K562 (cell line): ENCODE measurements at regions not wholly inside any gene's neighbourhood (a gene's known extent, or its start where the extent isn't known, plus 50 kb on each side); places are given as distances from the start of the nearest gene placed in this dataset.

Experiments
- SMC3 ChIP-seq: conservative IDR thresholded peaks from 2 replicates; pipeline ENCODE4 v1.6.1; 2011; ENCODE audit warnings: low read depth, low read length, improper control_type of control experiment; ENCODE audit not compliant: insufficient read depth
- SNRNP70 ChIP-seq: fragments of 200-400 bp; formaldehyde crosslinking; optimal IDR thresholded peaks from 2 replicates; pipeline ENCODE3; 2017; ENCODE audit warnings: low read depth, low read length
- TCF3 ChIP-seq: sonication (generic); formaldehyde crosslinking; IDR thresholded peaks from 2 replicates; pipeline ENCODE4 v1.4.0; 2020; ENCODE audit warnings: mild to moderate bottlenecking, missing genetic modification reagents
- ZNF134 ChIP-seq: fragments of 250-450 bp; sonication (Bioruptor Pico); conservative IDR thresholded peaks from 2 replicates; pipeline ENCODE4 v1.4.0; 2020
- TF ChIP-seq, protein P1 (sequence below), 2 experiments: fragments of 450-650 bp; formaldehyde crosslinking in 1 of 2; IDR thresholded peaks; 2 replicates each; pipeline versions ENCODE4 v1.4.0 to v1.6.1; 2014 to 2020; ENCODE audit warnings: mild to moderate bottlenecking in 2 of 2, borderline replicate concordance in 1 of 2, low read depth in 1 of 2
- TF ChIP-seq, protein P2 (sequence below), 2 experiments: fragments of 250-450 bp in 1 of 2; fragments of 450-650 bp in 1 of 2; sonication (Bioruptor Pico) in 1 of 2; IDR thresholded peaks; 2 replicates each; pipeline versions ENCODE4 v1.6.1 to v1.8.0; 2016 to 2021; ENCODE audit warnings: mild to moderate bottlenecking in 2 of 2, moderate library complexity in 2 of 2, missing compliant biosample characterization in 1 of 2, missing genetic modification characterization in 1 of 2
- TF ChIP-seq, protein P3 (sequence below), 3 experiments: IDR thresholded peaks in 2 of 3; conservative IDR thresholded peaks in 1 of 3; 2 replicates each; pipeline ENCODE4 v1.5.1; 2011 to 2012; ENCODE audit warnings: low read length in 3 of 3, mild to moderate bottlenecking in 3 of 3, control low read depth in 2 of 3, improper control_type of control experiment in 1 of 3, inconsistent platforms in 1 of 3, low read depth in 1 of 3, mixed read lengths in 1 of 3, moderate library complexity in 1 of 3; ENCODE audit not compliant: insufficient read depth in 2 of 3
- TF ChIP-seq, protein P4 (sequence below): fragments of 250-450 bp; sonication (Bioruptor Pico); IDR thresholded peaks from 2 replicates; pipeline ENCODE4 v1.4.0; 2020

DNA sequence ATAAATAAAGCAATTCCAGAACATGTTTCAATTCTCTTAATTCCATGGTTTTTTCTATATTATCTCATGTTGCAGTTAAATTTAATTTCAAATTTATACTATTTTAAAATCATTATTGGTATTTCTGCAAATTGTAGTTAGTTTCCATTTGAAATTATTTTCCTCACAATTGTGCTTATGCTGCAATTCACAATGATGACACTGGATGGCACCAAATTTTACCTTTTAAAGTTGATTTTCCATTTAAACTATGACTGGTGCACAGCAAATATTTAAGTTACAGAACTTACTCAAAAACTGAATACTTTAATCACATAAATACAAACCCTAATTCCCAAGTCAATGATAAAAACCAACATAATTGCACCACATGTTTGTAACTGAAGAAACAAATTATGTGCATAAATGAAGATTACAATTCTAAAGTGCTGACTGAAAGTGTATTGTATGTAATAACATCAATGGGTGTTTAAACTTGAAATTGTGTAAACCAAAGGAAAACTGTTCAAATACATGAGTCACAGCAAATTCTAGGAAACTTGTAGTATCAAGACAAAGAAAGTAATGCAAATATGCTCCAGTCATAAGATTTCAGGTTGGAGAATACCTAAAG is 75.3 kb upstream of the AASS start (continued):
- TF ChIP-seq, protein P1, sequence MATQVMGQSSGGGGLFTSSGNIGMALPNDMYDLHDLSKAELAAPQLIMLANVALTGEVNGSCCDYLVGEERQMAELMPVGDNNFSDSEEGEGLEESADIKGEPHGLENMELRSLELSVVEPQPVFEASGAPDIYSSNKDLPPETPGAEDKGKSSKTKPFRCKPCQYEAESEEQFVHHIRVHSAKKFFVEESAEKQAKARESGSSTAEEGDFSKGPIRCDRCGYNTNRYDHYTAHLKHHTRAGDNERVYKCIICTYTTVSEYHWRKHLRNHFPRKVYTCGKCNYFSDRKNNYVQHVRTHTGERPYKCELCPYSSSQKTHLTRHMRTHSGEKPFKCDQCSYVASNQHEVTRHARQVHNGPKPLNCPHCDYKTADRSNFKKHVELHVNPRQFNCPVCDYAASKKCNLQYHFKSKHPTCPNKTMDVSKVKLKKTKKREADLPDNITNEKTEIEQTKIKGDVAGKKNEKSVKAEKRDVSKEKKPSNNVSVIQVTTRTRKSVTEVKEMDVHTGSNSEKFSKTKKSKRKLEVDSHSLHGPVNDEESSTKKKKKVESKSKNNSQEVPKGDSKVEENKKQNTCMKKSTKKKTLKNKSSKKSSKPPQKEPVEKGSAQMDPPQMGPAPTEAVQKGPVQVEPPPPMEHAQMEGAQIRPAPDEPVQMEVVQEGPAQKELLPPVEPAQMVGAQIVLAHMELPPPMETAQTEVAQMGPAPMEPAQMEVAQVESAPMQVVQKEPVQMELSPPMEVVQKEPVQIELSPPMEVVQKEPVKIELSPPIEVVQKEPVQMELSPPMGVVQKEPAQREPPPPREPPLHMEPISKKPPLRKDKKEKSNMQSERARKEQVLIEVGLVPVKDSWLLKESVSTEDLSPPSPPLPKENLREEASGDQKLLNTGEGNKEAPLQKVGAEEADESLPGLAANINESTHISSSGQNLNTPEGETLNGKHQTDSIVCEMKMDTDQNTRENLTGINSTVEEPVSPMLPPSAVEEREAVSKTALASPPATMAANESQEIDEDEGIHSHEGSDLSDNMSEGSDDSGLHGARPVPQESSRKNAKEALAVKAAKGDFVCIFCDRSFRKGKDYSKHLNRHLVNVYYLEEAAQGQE (IDR thresholded peaks at IDR 0.05; ENCODE audit: borderline replicate concordance): peak; percentile 33; the same call in 1 of the 2 replicates
- TF ChIP-seq, protein P1 (CRISPR knock-in tag; IDR thresholded peaks at IDR 0.05; ENCODE audit: low read depth): no peak
- TF ChIP-seq, protein P2, sequence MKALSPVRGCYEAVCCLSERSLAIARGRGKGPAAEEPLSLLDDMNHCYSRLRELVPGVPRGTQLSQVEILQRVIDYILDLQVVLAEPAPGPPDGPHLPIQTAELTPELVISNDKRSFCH (CRISPR knock-in tag; IDR thresholded peaks at IDR 0.05): no peak
- TF ChIP-seq, protein P2 (tag; IDR thresholded peaks at IDR 0.05): no peak
- no peak for TF ChIP-seq ZNF134 (CRISPR knock-in tag)
- TF ChIP-seq, protein P3, sequence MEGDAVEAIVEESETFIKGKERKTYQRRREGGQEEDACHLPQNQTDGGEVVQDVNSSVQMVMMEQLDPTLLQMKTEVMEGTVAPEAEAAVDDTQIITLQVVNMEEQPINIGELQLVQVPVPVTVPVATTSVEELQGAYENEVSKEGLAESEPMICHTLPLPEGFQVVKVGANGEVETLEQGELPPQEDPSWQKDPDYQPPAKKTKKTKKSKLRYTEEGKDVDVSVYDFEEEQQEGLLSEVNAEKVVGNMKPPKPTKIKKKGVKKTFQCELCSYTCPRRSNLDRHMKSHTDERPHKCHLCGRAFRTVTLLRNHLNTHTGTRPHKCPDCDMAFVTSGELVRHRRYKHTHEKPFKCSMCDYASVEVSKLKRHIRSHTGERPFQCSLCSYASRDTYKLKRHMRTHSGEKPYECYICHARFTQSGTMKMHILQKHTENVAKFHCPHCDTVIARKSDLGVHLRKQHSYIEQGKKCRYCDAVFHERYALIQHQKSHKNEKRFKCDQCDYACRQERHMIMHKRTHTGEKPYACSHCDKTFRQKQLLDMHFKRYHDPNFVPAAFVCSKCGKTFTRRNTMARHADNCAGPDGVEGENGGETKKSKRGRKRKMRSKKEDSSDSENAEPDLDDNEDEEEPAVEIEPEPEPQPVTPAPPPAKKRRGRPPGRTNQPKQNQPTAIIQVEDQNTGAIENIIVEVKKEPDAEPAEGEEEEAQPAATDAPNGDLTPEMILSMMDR (IDR thresholded peaks at IDR 0.05 in 2 of 3, conservative IDR thresholded peaks at IDR 0.05 in 1 of 3; ENCODE audit: insufficient read depth in 2 of 3, low read depth in 1 of 3, low read length in 3 of 3): peak; percentile 23 to 70 (median 40); a peak in 4 of 6 replicates
- no peak for TF ChIP-seq SNRNP70
- TF ChIP-seq TCF3: no peak
- 0 out of 2 replicates have a peak, but pooled peaks have one; percentile 25 for TF ChIP-seq SMC3
- TF ChIP-seq, protein P4, sequence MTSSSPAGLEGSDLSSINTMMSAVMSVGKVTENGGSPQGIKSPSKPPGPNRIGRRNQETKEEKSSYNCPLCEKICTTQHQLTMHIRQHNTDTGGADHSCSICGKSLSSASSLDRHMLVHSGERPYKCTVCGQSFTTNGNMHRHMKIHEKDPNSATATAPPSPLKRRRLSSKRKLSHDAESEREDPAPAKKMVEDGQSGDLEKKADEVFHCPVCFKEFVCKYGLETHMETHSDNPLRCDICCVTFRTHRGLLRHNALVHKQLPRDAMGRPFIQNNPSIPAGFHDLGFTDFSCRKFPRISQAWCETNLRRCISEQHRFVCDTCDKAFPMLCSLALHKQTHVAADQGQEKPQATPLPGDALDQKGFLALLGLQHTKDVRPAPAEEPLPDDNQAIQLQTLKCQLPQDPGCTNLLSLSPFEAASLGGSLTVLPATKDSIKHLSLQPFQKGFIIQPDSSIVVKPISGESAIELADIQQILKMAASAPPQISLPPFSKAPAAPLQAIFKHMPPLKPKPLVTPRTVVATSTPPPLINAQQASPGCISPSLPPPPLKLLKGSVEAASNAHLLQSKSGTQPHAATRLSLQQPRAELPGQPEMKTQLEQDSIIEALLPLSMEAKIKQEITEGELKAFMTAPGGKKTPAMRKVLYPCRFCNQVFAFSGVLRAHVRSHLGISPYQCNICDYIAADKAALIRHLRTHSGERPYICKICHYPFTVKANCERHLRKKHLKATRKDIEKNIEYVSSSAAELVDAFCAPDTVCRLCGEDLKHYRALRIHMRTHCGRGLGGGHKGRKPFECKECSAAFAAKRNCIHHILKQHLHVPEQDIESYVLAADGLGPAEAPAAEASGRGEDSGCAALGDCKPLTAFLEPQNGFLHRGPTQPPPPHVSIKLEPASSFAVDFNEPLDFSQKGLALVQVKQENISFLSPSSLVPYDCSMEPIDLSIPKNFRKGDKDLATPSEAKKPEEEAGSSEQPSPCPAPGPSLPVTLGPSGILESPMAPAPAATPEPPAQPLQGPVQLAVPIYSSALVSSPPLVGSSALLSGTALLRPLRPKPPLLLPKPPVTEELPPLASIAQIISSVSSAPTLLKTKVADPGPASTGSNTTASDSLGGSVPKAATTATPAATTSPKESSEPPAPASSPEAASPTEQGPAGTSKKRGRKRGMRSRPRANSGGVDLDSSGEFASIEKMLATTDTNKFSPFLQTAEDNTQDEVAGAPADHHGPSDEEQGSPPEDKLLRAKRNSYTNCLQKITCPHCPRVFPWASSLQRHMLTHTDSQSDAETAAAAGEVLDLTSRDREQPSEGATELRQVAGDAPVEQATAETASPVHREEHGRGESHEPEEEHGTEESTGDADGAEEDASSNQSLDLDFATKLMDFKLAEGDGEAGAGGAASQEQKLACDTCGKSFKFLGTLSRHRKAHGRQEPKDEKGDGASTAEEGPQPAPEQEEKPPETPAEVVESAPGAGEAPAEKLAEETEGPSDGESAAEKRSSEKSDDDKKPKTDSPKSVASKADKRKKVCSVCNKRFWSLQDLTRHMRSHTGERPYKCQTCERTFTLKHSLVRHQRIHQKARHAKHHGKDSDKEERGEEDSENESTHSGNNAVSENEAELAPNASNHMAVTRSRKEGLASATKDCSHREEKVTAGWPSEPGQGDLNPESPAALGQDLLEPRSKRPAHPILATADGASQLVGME: no peak
